GM23338 (cell line): ENCODE measurements at regions not wholly inside any gene's neighbourhood (a gene's known extent, or its start where the extent isn't known, plus 50 kb on each side); places are given as distances from the start of the nearest gene placed in this dataset.

ENCODE experiments used
- CREB1 ChIP-seq: fragments of 250-450 bp; sonication (Bioruptor Pico); IDR thresholded peaks from 2 replicates; pipeline ENCODE4 v1.5.0; 2020; ENCODE audit warnings: low read depth, mild to moderate bottlenecking, moderate library complexity
- EZH2 ChIP-seq: fragments of 200-600 bp; sonication (generic); IDR thresholded peaks from one replicate; pipeline ENCODE4 v1.8.0; 2017; ENCODE audit warnings: antibody characterized with exemption, mild to moderate bottlenecking, low read depth; ENCODE audit not compliant: unreplicated experiment
- EZH2phosphoT487 ChIP-seq: fragments of 200-600 bp; sonication (generic); IDR thresholded peaks from one replicate; pipeline ENCODE4 v1.8.1; 2018; ENCODE audit warnings: antibody characterized with exemption; ENCODE audit not compliant: unreplicated experiment
- JUNB ChIP-seq: IDR thresholded peaks from one replicate; pipeline ENCODE4 v1.6.1; 2016; ENCODE audit warnings: antibody characterized with exemption; ENCODE audit not compliant: unreplicated experiment
- NANOG ChIP-seq: IDR thresholded peaks from 2 replicates; pipeline ENCODE4 v1.6.1; 2016; ENCODE audit warnings: antibody characterized with exemption, borderline replicate concordance
- POLR2AphosphoS5 ChIP-seq: IDR thresholded peaks from 2 replicates; pipeline ENCODE4 v1.6.1; 2016; ENCODE audit warnings: antibody characterized with exemption, low read depth
- STAT1 ChIP-seq: IDR thresholded peaks from one replicate; pipeline ENCODE4 v1.6.1; 2016; ENCODE audit warnings: antibody characterized with exemption; ENCODE audit not compliant: unreplicated experiment
- ZNF114 ChIP-seq: fragments of 250-450 bp; sonication (Bioruptor Pico); IDR thresholded peaks from 2 replicates; pipeline ENCODE4 v1.5.0; 2020; ENCODE audit warnings: mild to moderate bottlenecking, moderate library complexity
- ZNF331 ChIP-seq: fragments of 250-450 bp; sonication (Bioruptor Pico); IDR thresholded peaks from 2 replicates; pipeline ENCODE4 v1.5.0; 2020; ENCODE audit warnings: low read depth, mild to moderate bottlenecking, moderate library complexity
- TF ChIP-seq, protein P1 (sequence below), 2 experiments: fragments of 200-600 bp in 1 of 2; sonication (generic) in 1 of 2; conservative IDR thresholded peaks; 2 replicates each; pipeline versions ENCODE4 v1.5.1 to v1.6.1; 2016 to 2017; ENCODE audit warnings: antibody characterized with exemption in 2 of 2, low read depth in 2 of 2, mild to moderate bottlenecking in 2 of 2, moderate library complexity in 1 of 2
- TF ChIP-seq, protein P2 (sequence below): IDR thresholded peaks from one replicate; pipeline ENCODE4 v1.6.1; 2018; ENCODE audit warnings: antibody characterized with exemption; ENCODE audit not compliant: unreplicated experiment
- TF ChIP-seq, protein P3 (sequence below): IDR thresholded peaks from 2 replicates; pipeline ENCODE4 v1.6.1; 2016; ENCODE audit warnings: antibody characterized with exemption

DNA sequence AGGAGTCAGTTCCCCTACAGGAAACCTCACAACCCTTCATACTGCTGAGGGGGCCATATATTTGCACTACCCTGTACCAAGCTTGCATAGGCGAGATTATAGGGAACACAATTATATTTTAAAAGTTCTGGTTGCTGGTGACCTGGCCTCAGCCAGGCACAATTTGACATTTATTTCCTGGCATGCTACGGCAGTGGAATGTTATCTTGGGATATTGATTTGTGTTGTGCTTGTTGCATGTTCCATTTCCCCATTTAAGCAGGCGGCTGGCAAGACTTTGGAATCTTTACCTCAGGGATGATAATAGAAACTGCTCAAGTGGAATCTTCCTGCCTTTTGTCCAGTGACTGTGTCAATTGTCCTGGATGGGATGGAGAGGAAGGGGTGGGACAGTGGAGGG is 67.0 kb upstream of the RPS23 start:
- TF ChIP-seq, protein P1, sequence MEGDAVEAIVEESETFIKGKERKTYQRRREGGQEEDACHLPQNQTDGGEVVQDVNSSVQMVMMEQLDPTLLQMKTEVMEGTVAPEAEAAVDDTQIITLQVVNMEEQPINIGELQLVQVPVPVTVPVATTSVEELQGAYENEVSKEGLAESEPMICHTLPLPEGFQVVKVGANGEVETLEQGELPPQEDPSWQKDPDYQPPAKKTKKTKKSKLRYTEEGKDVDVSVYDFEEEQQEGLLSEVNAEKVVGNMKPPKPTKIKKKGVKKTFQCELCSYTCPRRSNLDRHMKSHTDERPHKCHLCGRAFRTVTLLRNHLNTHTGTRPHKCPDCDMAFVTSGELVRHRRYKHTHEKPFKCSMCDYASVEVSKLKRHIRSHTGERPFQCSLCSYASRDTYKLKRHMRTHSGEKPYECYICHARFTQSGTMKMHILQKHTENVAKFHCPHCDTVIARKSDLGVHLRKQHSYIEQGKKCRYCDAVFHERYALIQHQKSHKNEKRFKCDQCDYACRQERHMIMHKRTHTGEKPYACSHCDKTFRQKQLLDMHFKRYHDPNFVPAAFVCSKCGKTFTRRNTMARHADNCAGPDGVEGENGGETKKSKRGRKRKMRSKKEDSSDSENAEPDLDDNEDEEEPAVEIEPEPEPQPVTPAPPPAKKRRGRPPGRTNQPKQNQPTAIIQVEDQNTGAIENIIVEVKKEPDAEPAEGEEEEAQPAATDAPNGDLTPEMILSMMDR (conservative IDR thresholded peaks at IDR 0.05; ENCODE audit: low read depth in 2 of 2), result no peak
- TF ChIP-seq, protein P2, sequence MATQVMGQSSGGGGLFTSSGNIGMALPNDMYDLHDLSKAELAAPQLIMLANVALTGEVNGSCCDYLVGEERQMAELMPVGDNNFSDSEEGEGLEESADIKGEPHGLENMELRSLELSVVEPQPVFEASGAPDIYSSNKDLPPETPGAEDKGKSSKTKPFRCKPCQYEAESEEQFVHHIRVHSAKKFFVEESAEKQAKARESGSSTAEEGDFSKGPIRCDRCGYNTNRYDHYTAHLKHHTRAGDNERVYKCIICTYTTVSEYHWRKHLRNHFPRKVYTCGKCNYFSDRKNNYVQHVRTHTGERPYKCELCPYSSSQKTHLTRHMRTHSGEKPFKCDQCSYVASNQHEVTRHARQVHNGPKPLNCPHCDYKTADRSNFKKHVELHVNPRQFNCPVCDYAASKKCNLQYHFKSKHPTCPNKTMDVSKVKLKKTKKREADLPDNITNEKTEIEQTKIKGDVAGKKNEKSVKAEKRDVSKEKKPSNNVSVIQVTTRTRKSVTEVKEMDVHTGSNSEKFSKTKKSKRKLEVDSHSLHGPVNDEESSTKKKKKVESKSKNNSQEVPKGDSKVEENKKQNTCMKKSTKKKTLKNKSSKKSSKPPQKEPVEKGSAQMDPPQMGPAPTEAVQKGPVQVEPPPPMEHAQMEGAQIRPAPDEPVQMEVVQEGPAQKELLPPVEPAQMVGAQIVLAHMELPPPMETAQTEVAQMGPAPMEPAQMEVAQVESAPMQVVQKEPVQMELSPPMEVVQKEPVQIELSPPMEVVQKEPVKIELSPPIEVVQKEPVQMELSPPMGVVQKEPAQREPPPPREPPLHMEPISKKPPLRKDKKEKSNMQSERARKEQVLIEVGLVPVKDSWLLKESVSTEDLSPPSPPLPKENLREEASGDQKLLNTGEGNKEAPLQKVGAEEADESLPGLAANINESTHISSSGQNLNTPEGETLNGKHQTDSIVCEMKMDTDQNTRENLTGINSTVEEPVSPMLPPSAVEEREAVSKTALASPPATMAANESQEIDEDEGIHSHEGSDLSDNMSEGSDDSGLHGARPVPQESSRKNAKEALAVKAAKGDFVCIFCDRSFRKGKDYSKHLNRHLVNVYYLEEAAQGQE, result no peak
- TF ChIP-seq EZH2 (no peak), POLR2AphosphoS5 (no peak), NANOG (no peak), EZH2phosphoT487 (no peak), CREB1 (CRISPR knock-in tag) (no peak), JUNB (no peak), STAT1 (no peak), ZNF331 (CRISPR knock-in tag) (no peak), ZNF114 (CRISPR knock-in tag) (no peak)
- TF ChIP-seq, protein P3, sequence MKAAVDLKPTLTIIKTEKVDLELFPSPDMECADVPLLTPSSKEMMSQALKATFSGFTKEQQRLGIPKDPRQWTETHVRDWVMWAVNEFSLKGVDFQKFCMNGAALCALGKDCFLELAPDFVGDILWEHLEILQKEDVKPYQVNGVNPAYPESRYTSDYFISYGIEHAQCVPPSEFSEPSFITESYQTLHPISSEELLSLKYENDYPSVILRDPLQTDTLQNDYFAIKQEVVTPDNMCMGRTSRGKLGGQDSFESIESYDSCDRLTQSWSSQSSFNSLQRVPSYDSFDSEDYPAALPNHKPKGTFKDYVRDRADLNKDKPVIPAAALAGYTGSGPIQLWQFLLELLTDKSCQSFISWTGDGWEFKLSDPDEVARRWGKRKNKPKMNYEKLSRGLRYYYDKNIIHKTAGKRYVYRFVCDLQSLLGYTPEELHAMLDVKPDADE, result no peak
